CD4-positive, alpha-beta memory T cell (primary cell): ENCODE measurements at regions not wholly inside any gene's neighbourhood (a gene's known extent, or its start where the extent isn't known, plus 50 kb on each side); places are given as distances from the start of the nearest gene placed in this dataset.
"Not testable (repeated sequence)": the region's sequence is repeated elsewhere in the genome, so short reads cannot be mapped to it uniquely, and the experiment has no call there.

Experiments
- CTCF ChIA-PET: fragments of 350-600 bp; sonication (Branson Sonifier 250); formaldehyde crosslinking; loops from one replicate; lab custom pipeline; 2021; ENCODE audit warnings: inconsistent platforms; ENCODE audit not compliant: partially characterized antibody; lab: Charles Lee
- POLR2A ChIA-PET: fragments of 350-600 bp; sonication (Branson Sonifier 250); formaldehyde crosslinking; loops from one replicate; lab custom pipeline; 2021; ENCODE audit not compliant: partially characterized antibody; lab: Charles Lee
- DNase-seq, 5 donors: peaks; one replicate each; pipeline versions ENCODE4 v3.0.0 to v3.0.0-alpha.2; 2020 to 2022; ENCODE audit warnings: mixed read lengths in 1 of 5
- H3K27ac ChIP-seq: one replicate; pipeline ENCODE4 v1.7.0; 2013; ENCODE audit warnings: low read depth, low read length
- H3K27me3 ChIP-seq: 2 replicates; pipeline ENCODE4 v1.7.0; 2013; ENCODE audit warnings: mild to moderate bottlenecking, low read length, moderate library complexity; ENCODE audit not compliant: insufficient read depth
- H3K36me3 ChIP-seq: 2 replicates; pipeline ENCODE4 v1.7.0; 2013; ENCODE audit warnings: mild to moderate bottlenecking, low read length, moderate library complexity; ENCODE audit not compliant: insufficient read depth
- H3K4me1 ChIP-seq: 2 replicates; pipeline ENCODE4 v1.7.0; 2013; ENCODE audit warnings: mild to moderate bottlenecking, low read length, moderate library complexity; ENCODE audit not compliant: insufficient read depth
- H3K4me3 ChIP-seq, 2 donors: one replicate each; pipeline ENCODE4 v1.7.0; 2013; ENCODE audit warnings: low read length in 2 of 2, mild to moderate bottlenecking in 1 of 2
- H3K9me3 ChIP-seq, 2 donors: one replicate each; pipeline ENCODE4 v1.7.0; 2013; ENCODE audit warnings: low read length in 2 of 2, control low read depth in 1 of 2; ENCODE audit not compliant: control insufficient read depth in 1 of 2
- H3K27ac Mint-ChIP-seq, 7 donors: one replicate each; pipeline ENCODE4 v1.8.0; 2020 to 2021; ENCODE audit warnings: mixed read lengths in 7 of 7, mild to moderate bottlenecking in 6 of 7, inconsistent platforms in 3 of 7, moderate library complexity in 3 of 7
- H3K27me3 Mint-ChIP-seq, 2 donors: one replicate each; pipeline ENCODE4 v1.8.0; 2020 to 2021; ENCODE audit warnings: mixed read lengths in 2 of 2
- H3K36me3 Mint-ChIP-seq, 2 donors: one replicate each; pipeline ENCODE4 v1.8.0; 2020 to 2021; ENCODE audit warnings: mixed read lengths in 2 of 2, inconsistent platforms in 1 of 2, mild to moderate bottlenecking in 1 of 2
- H3K4me1 Mint-ChIP-seq, 4 donors: one replicate each; pipeline ENCODE4 v1.8.0; 2020 to 2021; ENCODE audit warnings: mixed read lengths in 4 of 4, mild to moderate bottlenecking in 1 of 4
- H3K4me3 Mint-ChIP-seq, 8 donors: one replicate each; pipeline ENCODE4 v1.8.0; 2020 to 2021; ENCODE audit warnings: mixed read lengths in 8 of 8, mild to moderate bottlenecking in 7 of 8, moderate library complexity in 6 of 8, inconsistent platforms in 3 of 8
- H3K9me3 Mint-ChIP-seq, 8 donors: one replicate each; pipeline ENCODE4 v1.8.0; 2020 to 2021; ENCODE audit warnings: mixed read lengths in 8 of 8, mild to moderate bottlenecking in 5 of 8, inconsistent platforms in 3 of 8, moderate library complexity in 1 of 8
- intact Hi-C: fragments of 100-400 bp; cut with micrococcal nuclease; formaldehyde crosslinking; loops from one replicate; pipeline ENCODE4 v1.15.1; 2023

- no peak overlapping the region for H3K27ac ChIP-seq
- H3K4me3 Mint-ChIP-seq = no peak overlapping the region
- no peaks in the 10 kb centered on the region for H3K9me3 Mint-ChIP-seq
- H3K36me3 ChIP-seq = no peaks in the 10 kb centered on the region
- CTCF ChIA-PET = no interaction called here
- H3K27me3 Mint-ChIP-seq = no peaks in the 10 kb centered on the region
- no peaks in the 10 kb centered on the region for H3K9me3 ChIP-seq
- intact Hi-C loops = no loop called here
- H3K27me3 ChIP-seq = no peaks in the 10 kb centered on the region
- H3K4me1 Mint-ChIP-seq = peaks cover 0 to 12% (median 3%) of the 10 kb centered on the region in 4 donors
- H3K4me1 ChIP-seq = no peaks in the 10 kb centered on the region
- no peak overlapping the region for H3K4me3 ChIP-seq
- peak overlapping the region in 2 of 7 donors; percentile 35 to 81 for H3K27ac Mint-ChIP-seq
- DNase-seq = no peak
- peaks cover 0 to 5% of the 10 kb centered on the region in 2 donors for H3K36me3 Mint-ChIP-seq
- POLR2A ChIA-PET = no interaction called here
These were observed 83.9 kb upstream of the ANK3 start for GRCh38 chr10:60473557-60473956.

- no peak overlapping the region for H3K4me3 Mint-ChIP-seq
- H3K27ac ChIP-seq = no peak overlapping the region
- H3K4me3 ChIP-seq = no peak overlapping the region
- no peaks in the 10 kb centered on the region for H3K4me1 ChIP-seq
- H3K9me3 Mint-ChIP-seq = no peaks in the 10 kb centered on the region
- ChIA-PET CTCF (no interaction called here), POLR2A (no interaction called here)
- H3K36me3 ChIP-seq = no peaks in the 10 kb centered on the region
- no peaks in the 10 kb centered on the region for H3K9me3 ChIP-seq
- H3K27ac Mint-ChIP-seq = no peak overlapping the region
- intact Hi-C loops = no loop called here
- H3K27me3 Mint-ChIP-seq = no peaks in the 10 kb centered on the region
- H3K27me3 ChIP-seq = no peaks in the 10 kb centered on the region
- peaks cover 0 to 14% (median 5%) of the 10 kb centered on the region in 4 donors for H3K4me1 Mint-ChIP-seq
- DNase-seq = no peak
- peaks cover 5 to 20% of the 10 kb centered on the region in 2 donors for H3K36me3 Mint-ChIP-seq
These were observed 80.4 kb upstream of the ANK3 start for GRCh38 chr10:60470091-60470490.

- CTCF ChIA-PET, H3K36me3 ChIP-seq: not testable (repeated sequence)
These were observed 79.5 kb upstream of the ANK3 start for GRCh38 chr10:60469147-60469546.

GRCh38 chr10:60467202-60467546, 77.5 kb upstream of the ANK3 start:
- Mint-ChIP-seq H3K36me3 (peaks cover 5 to 24% of the 10 kb centered on the region in 2 donors), H3K4me1 (peaks cover 0 to 16% (median 8%) of the 10 kb centered on the region in 4 donors), H3K27ac (no peak overlapping the region), H3K4me3 (no peak overlapping the region), H3K27me3 (no peaks in the 10 kb centered on the region), H3K9me3 (no peaks in the 10 kb centered on the region)
- no peaks in the 10 kb centered on the region for H3K4me1 ChIP-seq
- intact Hi-C loops = no loop called here
- H3K9me3 ChIP-seq = no peaks in the 10 kb centered on the region
- ChIA-PET POLR2A (no interaction called here), CTCF (no interaction called here)
- no peaks in the 10 kb centered on the region for H3K36me3 ChIP-seq
- no peak overlapping the region for H3K27ac ChIP-seq
- no peak overlapping the region for H3K4me3 ChIP-seq
- no peaks in the 10 kb centered on the region for H3K27me3 ChIP-seq
- DNase-seq = no peak

More at GRCh38 chr10:60469147-60469546, 79.5 kb upstream of the ANK3 start:
- intact Hi-C loops, H3K9me3 Mint-ChIP-seq, POLR2A ChIA-PET, H3K4me1 ChIP-seq, H3K9me3 ChIP-seq, H3K4me3 ChIP-seq, H3K27ac Mint-ChIP-seq, H3K27me3 ChIP-seq, H3K4me3 Mint-ChIP-seq, H3K27ac ChIP-seq, H3K27me3 Mint-ChIP-seq, DNase-seq: not testable (repeated sequence)
- Mint-ChIP-seq H3K36me3 (peaks cover 5 to 23% of the 10 kb centered on the region in 2 donors), H3K4me1 (peaks cover 0 to 16% (median 8%) of the 10 kb centered on the region in 4 donors)

GRCh38 chr10:60466267-60467201, 76.9 kb upstream of the ANK3 start:
- H3K4me3 Mint-ChIP-seq = no peak overlapping the region
- H3K9me3 Mint-ChIP-seq = no peaks in the 10 kb centered on the region
- H3K27ac Mint-ChIP-seq = peak overlapping the region in 1 of 7 donors; percentile 53
- no peaks in the 10 kb centered on the region for H3K27me3 Mint-ChIP-seq
- intact Hi-C loops = no loop called here
- ChIA-PET CTCF (no interaction called here), POLR2A (no interaction called here)
- Histone ChIP-seq H3K36me3 (no peaks in the 10 kb centered on the region), H3K4me1 (no peaks in the 10 kb centered on the region), H3K9me3 (no peaks in the 10 kb centered on the region), H3K4me3 (no peak overlapping the region), H3K27me3 (no peaks in the 10 kb centered on the region), H3K27ac (no peak overlapping the region)
- H3K4me1 Mint-ChIP-seq = peaks cover 0 to 17% (median 10%) of the 10 kb centered on the region in 4 donors
- H3K36me3 Mint-ChIP-seq = peaks cover 5 to 24% of the 10 kb centered on the region in 2 donors
- DNase-seq = no peak

GRCh38 chr10:60465801-60466200, 76.1 kb upstream of the ANK3 start:
- intact Hi-C loops = no loop called here
- Mint-ChIP-seq H3K36me3 (peaks cover 5 to 24% of the 10 kb centered on the region in 2 donors), H3K9me3 (no peaks in the 10 kb centered on the region), H3K27ac (no peak overlapping the region), H3K27me3 (no peaks in the 10 kb centered on the region), H3K4me1 (peaks cover 0 to 19% (median 11%) of the 10 kb centered on the region in 4 donors), H3K4me3 (no peak overlapping the region)
- no peak for DNase-seq
- no peaks in the 10 kb centered on the region for H3K4me1 ChIP-seq
- no peak overlapping the region for H3K27ac ChIP-seq
- no peaks in the 10 kb centered on the region for H3K36me3 ChIP-seq
- ChIA-PET CTCF (no interaction called here), POLR2A (no interaction called here)
- no peak overlapping the region for H3K4me3 ChIP-seq
- no peaks in the 10 kb centered on the region for H3K27me3 ChIP-seq
- no peaks in the 10 kb centered on the region for H3K9me3 ChIP-seq

GRCh38 chr10:60464659-60465058, 75.0 kb upstream of the ANK3 start:
- Mint-ChIP-seq H3K27ac (no peak overlapping the region), H3K4me1 (peaks cover 0 to 19% (median 16%) of the 10 kb centered on the region in 4 donors), H3K4me3 (no peak overlapping the region), H3K9me3 (no peaks in the 10 kb centered on the region), H3K27me3 (no peaks in the 10 kb centered on the region), H3K36me3 (peaks cover 5 to 24% of the 10 kb centered on the region in 2 donors)
- H3K27ac ChIP-seq = no peak overlapping the region
- no peak overlapping the region for H3K4me3 ChIP-seq
- no peaks in the 10 kb centered on the region for H3K9me3 ChIP-seq
- no peaks in the 10 kb centered on the region for H3K4me1 ChIP-seq
- DNase-seq = no peak
- H3K27me3 ChIP-seq = no peaks in the 10 kb centered on the region
- no peaks in the 10 kb centered on the region for H3K36me3 ChIP-seq
- ChIA-PET CTCF (no interaction called here), POLR2A (no interaction called here)
- intact Hi-C loops = no loop called here
